Erythroblast (primary cell): ENCODE measurements at regions not wholly inside any gene's neighbourhood (a gene's known extent, or its start where the extent isn't known, plus 50 kb on each side); places are given as distances from the start of the nearest gene placed in this dataset.

Experiments
- GATA1 ChIP-seq: IDR thresholded peaks from 2 replicates; pipeline ENCODE4 v1.6.1; 2011; ENCODE audit warnings: low read depth, mild to moderate bottlenecking, control low read depth, low read length, moderate library complexity
- POLR2A ChIP-seq: IDR thresholded peaks from 2 replicates; pipeline ENCODE4 v1.6.1; 2011; ENCODE audit warnings: mild to moderate bottlenecking, low read length

DNA sequence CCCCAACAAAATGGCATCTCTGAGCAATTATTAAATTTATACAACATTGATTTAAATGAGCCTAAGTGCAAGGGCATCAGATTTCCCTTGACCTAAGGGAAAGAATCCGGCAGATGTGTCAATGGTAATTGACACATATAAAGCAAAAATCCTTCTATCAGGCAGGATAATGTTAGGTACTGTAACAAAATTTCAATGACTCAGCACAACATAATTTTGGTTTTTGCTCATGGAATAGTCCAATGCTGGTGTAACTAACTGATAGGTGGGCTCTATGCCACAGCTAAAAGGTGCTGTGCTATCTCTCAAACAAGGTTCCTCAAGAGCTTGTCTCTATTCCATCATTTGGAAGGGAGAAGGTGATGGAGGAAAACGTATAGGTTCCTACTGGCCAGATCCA is 68.3 kb upstream of the MEIS1 start:
- no peak for TF ChIP-seq POLR2A
- TF ChIP-seq GATA1, result no peak
